ENCODE measurements at regions not wholly inside any gene's neighbourhood (a gene's known extent, or its start where the extent isn't known, plus 50 kb on each side); places are given as distances from the start of the nearest gene placed in this dataset.
"Not testable (repeated sequence)": the region's sequence is repeated elsewhere in the genome, so short reads cannot be mapped to it uniquely, and the experiment has no call there.

DNA sequence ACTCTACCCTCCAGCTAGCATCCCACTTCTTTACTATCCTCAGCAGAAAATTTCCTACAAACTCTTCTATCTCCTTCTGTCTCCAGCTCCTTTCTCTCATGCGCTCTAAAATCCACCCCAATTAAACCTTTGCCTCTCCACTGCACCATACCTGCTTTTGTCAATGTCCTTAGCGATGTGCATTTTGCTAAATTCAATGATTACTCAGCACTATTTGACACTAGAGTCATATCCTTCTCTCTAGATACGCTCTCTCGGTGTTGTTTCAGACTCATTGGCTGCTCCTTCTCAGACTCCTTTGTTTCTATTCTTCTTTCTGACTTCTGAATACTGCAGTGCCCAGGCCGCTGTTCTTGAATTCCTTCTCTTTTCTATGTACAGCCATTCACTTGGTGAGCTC lies 144.2 kb downstream of the HLX start:
- in situ Hi-C loops (cut with MboI; ENCODE audit: low sequenced_read_pairs): no loop called here

DNA sequence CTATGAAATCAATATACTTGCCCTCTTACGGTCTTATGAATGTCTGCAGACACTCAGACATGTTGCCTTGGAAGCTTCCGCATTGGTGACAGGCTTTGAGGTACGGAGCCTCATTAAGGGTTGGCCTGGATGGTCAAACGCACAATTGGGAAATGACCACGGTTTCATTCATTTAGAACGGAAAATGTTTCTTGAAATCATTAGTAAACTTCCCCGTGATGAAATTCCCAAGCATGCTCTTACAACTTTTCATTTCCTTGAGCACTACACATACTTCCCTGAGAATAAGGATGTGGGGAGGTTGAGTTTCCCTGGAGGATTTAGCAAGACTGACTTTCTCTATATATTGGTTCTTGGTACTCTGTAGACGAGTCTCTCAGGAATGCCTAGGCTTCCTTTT lies 146.3 kb downstream of the HLX start:
- in situ Hi-C loops (cut with MboI; ENCODE audit: low sequenced_read_pairs): no loop called here

DNA sequence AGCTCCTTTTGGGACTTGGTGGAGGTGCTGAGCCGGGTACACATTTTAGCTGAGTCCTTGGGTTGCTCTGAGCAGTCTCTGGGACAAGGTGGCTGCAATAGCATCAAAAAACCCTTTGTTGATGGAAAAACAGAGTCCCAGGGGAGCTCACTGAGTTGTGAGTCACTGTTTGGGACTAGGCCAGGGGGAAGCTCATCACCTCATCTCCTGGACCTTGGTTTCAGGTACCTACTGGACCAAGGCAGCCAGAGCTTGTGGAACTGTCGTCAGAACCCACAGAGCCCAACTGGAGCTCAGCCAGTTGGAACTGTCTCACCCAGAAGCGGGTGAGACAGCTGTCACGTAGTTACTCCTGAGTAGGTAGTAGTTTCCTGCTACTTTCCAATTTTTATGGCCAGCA lies 146.7 kb downstream of the HLX start:
- in situ Hi-C loops (cut with MboI; ENCODE audit: low sequenced_read_pairs): no loop called here

DNA sequence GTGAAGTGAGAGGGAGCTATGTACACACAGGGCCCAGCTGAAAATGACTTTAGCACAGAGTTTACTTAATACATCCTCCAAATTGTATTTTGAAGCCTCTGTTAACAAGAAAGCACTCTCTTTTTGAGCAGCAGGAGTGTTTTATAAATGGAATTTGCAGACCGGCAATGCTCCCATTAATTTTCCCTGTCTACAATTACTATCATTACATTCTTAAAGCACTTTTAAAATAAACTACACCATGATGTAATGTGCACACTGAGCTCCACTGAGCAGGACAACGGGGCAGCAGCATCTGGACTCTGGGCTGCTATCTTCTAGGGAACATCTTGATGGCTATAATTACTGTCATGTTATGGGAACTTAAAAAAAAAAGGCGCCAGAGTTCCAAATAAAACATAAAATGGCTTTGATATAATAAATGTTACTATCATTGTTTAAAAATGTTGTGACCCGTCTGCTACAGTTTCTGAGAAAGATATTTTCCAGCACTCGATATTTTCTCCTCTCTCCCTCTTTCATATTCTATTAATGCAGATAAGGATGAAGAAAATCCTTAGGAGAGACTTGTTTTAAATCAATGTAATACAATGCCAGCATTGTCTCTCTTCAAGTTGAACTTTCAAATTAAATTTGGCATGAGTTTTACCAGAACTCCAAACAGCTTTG lies 150.9 kb downstream of the HLX start:
- in situ Hi-C loops (cut with MboI; ENCODE audit: low sequenced_read_pairs): no loop called here

DNA sequence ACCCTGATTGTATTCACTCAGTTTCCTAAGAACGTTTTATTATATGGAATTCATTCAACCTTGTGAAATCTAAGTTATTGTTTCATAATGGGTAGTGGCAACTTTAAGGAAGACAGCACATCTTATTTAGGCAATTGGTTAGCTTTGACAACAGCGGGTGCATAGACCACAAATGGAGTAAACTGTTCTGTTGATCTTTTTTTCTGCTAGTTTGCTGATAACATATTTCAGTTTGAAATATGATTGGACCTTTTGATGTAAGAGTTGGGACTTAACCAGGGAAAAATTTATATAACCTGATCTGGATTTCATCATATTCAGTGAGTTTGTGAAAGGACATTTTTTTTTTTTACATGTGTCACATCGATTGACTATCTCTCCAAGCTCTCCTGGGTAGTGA lies 151.7 kb downstream of the HLX start:
- in situ Hi-C loops (cut with MboI; ENCODE audit: low sequenced_read_pairs): no loop called here

DNA sequence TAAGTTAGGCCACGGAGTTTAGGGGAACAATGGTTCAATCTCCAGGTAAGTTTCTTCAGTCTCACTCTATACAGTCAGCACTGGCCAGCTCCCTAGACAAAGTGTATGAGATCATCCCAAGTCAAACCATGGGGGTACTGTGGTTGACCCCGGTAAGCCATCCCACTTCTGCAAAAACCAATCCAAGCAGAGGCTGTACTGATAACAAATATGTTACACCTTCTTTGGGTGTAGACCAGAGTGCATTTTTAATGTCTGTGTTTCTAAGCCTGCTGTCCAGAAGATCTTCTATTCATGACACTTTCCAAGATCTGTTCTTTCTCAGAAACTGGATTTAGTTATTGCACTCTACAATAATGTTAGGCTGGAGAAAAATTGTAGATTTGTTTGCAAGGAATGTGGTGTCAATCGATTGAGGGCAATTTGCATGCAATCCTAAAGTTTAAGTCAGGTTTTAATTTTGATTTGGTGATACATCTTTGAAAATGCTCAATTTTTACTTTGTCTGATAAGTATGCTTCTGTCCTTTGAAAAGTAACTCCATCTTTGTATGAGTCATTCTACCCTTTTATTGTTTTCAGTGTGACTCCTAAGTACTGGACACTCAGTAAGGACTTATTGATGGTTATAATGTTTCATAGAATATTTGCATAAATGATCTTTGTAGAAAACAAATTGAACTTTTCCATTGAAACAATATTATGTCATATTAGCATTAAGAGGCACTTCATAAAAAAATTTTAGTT lies 152.4 kb downstream of the HLX start:
- in situ Hi-C loops (cut with MboI; ENCODE audit: low sequenced_read_pairs): no loop called here

DNA sequence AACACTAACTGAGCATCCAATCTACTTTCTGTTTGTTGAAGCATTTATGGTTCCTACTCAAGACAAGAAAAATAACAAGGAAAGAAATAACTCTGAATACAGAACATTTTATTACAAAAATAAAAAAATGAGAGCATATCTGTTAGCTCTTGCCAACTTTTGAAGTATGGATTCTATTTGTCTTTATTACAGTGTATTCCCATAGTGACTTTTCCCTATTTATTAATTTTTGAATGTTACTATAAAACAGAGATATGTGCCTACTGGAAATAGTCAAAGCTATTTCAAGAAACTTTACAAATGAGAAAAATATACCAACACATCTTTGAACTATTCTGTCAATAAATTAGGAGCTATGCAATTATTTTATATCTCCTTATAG lies 153.0 kb downstream of the HLX start:
- in situ Hi-C loops (cut with MboI; ENCODE audit: low sequenced_read_pairs): no loop called here

DNA sequence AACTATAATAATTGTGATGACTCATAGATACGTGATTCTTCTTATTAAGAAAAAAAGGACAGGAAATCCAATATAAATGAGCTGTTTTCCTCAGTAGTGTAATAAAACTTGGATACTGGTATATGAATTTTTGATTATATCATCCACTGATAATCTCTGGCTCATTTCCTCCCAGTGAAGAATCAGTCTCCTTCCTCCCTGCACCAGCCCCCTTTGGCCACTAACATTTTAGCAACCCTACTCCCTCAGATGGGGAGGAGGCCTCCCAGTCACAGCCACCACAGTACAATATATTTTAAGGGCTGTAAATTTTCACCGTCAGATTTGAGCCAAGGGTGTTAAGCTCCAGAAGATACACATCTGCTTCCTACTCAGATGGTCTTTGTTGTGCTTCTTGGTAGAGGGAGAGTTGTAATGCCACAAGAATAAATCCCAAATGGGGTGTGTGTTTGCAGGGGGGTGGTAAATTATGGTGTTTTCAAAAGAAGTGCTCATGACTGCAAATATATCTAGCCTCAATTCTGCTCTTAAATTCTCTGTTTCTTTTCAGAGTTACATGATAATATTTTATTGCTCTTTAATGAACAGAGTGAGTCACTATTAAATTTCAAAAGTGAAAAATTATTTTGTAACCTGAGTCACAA lies 153.5 kb downstream of the HLX start:
- in situ Hi-C loops (cut with MboI; ENCODE audit: low sequenced_read_pairs): no loop called here

DNA sequence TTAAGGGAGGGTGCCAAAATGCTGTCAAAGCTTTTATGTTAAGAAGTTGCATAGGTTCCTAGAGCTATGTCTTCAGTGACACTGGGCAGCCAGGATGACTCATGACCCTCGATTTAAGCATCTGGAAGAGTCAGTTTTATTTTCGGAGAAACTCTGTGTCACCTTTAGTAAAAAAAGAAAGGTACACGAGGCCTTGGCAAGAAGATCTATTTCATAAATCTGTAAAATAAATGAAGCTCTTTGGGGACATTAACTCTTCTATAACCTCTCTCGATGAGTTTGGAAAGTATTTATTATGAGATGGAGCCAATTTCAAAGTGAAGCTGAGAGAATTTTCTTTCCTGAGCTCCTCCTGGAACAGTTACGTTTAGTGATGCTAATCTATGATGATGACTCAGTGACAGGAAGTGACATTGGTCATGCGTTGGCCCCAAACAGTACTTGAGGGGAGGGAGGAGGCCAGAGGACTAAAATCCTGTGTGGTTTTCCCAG lies 156.5 kb downstream of the HLX start:
- in situ Hi-C loops (cut with MboI; ENCODE audit: low sequenced_read_pairs): no loop called here

DNA sequence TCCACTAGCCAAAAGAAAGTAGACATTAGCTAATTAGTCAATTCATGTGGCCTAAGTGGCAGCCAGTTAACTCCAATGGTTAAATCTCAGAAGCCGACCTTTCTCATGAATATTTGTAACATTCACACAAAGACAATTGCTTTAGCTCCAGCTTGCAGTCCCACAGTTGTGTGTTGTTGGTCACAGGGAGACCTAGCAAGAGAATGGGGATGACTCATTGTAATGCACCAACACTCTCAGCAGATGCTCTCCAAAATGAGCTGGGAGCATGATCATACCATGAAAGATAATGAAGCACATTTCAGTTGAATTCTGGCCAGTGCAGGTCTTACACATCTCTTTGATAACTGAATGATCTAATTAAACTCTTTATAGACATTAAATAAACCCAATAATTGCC lies 160.4 kb downstream of the HLX start:
- in situ Hi-C loops (cut with MboI; ENCODE audit: low sequenced_read_pairs): no loop called here

DNA sequence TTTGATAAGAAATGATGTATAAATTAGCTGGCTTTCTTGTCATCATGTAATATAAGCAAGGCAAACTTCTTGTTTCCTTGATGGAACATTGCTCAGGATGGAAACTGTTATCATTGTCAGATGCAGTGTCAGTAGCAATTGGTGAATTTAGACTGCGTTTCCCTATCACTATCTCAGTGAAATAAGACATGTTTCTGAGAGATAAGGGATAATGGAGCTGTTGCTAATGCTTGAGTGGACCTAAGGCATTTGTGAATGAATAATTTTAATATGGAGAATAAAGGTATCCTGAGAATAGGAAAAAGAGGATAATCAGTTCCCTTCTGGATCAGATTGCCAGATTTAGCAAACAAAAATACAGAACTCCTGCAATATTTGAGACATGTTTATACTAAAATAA lies 160.9 kb downstream of the HLX start:
- in situ Hi-C loops (cut with MboI; ENCODE audit: low sequenced_read_pairs): no loop called here

DNA sequence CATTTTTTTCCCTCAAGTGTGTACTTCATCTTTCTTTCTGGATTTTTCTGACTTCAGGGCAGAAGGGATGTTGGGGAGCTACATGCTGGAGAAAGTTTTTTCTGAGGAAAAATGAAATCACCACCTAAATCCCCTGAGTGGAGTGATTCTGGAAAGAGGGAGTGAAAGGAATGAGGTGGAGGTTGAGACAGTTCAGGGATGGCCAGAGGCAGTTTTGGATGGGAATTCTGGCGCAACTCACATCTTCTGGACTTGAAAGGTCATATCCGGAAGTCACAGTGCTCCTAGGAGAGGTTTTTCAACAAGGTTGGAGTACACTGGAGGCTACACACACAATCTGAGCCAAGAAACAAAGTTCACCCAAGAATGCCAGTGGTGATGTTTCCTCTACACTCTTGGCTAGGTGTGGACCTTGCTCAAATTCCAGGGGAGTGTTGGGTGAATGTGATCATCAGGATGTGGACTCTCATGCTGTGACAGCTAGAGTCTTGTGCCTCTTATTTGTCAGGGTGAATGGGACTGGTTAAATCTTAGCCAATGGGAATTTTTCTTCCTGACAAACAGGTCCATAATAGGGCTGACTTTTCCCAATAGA lies 161.5 kb downstream of the HLX start:
- in situ Hi-C loops (cut with MboI; ENCODE audit: low sequenced_read_pairs): no loop called here

DNA sequence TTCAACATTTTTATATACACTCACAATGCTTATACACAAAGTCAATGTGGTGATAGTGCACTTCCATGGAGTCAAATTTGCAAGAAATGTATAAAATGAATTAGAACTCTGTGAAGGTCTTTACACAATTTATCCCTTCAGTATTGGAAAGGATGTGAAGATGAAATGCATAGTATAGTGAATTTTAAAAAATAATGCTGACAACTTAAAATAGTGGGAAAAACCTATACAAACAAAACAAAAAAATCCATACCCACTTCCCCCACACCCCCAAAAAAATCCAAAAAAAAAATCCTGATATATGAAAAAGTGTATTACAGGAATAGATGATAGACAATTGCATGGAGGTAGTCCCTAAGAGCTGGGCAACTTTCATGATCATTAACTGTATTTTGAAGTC lies 165.3 kb downstream of the HLX start:
- in situ Hi-C loops (cut with MboI; ENCODE audit: low sequenced_read_pairs): no loop called here

DNA sequence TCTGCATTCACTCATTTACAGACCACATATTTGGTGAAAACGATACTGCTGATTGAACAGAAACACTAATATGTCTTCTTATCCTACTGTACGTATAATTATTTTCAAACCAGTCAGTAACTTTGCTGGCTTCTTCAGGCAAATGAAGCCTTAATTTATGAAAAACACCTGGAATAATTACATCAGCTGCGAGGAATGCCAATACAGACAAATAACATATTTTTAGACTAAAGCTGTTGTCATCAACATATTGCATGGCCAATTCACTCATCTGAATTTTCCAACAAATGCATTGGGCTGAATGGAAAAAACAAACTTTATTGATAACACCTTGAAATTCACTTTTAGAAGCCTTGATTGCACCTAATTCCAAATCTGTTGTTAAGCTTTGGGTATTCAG lies 165.9 kb downstream of the HLX start:
- in situ Hi-C loops (cut with MboI; ENCODE audit: low sequenced_read_pairs): no loop called here

DNA sequence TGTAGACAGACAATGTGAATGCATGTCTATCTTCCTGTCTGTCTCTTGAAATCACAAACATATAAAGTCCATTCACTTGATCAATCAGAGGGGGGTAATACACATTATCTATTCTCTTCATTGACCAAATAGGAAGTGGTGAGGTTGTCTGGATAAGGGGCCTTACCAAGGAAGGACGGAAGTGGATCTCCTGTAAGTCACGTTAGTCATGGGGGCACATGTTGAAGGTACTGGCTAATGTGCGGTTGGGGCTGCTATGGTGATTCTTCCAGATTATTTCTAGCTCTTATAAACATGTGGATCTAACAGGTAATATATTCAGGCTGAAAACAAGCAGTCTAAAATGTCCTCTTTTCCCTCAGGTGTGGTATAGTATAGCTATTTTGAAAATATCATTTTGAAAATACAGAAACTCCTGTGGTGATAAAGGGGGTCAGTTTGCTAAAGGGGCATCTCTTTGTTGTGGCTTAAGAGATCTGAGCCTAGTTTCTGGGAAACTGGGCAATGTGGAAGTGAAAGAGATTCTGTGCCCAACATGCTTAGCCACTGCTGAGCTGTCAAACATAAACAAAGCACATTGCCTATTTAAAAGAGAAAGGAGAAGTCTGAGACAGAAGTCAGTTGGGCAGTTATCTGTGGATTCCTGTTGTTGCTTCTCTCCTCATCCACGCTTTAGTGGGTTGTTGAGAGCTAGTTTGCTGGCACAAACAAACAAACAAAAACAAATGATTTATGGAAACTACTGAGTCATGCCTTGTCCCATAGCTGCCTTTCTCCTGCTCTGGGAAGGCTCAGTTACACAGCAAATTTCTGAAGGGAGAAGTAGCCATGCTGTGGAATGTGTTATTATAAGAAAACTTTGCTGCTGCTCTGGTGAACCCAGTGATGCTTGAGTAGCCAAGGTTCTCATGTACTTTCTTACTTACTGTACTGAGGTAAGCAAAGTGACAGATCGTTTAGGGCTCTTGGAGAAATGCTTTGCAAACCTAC lies 166.9 kb downstream of the HLX start:
- in situ Hi-C loops (cut with MboI; ENCODE audit: low sequenced_read_pairs): no loop called here

DNA sequence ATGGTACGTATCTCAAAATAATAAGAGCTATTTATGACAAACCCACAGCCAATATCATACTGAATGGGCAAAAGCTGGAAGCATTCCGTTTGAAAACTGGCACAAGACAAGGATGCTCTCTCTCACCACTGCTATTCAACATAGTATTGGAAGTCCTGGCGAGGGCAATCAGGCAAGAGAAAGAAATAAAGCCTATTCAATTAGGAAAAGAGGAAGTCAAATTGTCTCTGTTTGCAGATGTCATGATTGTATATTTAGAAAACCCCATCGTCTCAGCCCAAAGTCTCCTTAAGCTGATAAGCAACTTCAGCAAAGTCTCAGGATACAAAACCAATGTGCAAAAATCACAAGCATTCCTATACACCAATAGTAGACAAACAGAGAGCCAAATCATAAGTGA lies 172.1 kb downstream of the HLX start:
- in situ Hi-C loops (cut with MboI; ENCODE audit: low sequenced_read_pairs): not testable (repeated sequence)

DNA sequence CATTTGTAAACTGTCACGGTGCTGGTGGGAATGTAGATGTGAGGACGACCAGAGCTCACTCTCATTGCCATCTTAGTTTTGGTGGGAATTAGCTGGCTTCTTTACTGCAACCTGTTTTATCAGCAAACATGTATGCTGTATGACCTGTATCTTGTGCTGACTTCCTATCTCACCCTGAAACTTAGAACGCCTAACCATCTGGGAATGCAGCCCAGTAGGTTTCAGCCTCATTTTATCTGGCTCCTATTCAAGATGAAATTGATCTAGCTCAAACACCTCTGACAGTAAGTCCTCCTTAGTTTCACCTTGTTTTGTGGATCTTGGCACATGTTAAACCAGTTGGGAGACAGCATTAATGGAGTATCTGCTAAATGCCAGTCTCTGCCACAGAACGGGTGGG lies 174.6 kb downstream of the HLX start:
- in situ Hi-C loops (cut with MboI; ENCODE audit: low sequenced_read_pairs): no loop called here

DNA sequence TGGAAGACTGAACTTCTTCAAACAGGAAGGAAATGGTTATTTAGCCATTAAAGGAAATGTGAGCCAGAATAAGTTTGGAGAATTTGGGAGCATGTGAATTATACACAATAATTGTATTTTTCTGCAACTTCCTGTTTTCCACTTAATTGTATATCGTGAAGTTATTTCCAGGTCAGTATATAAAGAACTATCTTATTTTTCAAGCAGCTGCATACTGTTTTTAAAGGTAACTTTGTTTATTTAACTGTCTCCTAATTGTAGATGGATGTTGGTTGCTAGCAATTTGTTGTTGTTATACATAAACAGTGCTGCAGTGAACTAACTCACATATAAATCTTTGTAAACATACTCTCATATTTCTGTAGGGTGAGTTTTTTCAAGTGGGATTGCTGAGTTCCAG lies 180.3 kb downstream of the HLX start:
- in situ Hi-C loops (cut with MboI; ENCODE audit: low sequenced_read_pairs): no loop called here

DNA sequence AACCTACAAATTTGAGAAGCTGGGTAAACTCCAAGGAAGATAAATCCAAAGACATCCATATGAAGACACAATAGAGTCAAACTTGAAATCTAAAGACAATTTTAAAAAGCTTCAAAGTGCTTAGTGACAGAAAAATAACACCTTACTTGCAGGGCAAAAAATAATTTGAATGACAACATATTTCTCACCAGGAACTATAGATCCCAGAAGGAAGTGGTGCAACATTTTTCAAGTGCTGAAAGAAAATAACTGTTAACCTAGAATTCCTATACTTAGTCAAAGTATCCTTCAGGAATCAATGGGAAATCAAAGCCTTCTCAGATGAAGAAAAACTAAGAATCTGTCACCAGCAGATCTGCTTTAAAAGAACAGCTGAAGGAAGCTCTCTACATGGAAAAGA lies 184.4 kb downstream of the HLX start:
- in situ Hi-C loops (cut with MboI; ENCODE audit: low sequenced_read_pairs): no loop called here

DNA sequence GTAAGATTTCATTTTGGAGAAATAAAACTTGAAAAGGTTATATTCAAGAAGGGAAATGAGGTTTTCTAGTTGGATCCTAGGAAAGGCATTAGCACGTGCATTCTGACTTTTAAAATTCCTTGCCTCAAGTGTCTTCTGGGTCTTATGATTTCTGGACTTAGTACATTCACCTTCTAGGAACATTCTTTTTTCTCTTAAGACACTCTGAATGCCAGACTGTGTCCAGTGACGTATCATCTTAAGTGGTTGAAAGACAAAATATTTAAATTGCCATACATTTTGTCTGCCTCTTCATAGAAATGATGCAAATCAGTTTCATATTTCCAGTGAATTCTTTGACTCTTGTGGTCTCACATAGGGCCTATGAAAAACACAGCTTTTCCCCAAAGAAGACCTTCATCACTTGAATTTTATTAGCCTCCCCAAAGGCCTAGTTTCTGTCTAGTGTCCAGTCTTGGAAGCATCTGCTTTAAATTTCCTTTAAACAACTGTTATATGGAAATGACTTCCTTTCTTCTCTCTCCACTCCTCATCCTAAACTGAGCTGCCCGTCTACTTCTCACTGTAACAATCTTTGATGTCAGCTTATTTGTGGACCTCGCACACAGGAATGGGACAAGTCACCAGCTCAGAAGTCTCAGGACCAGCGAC lies 187.2 kb downstream of the HLX start:
- in situ Hi-C loops (cut with MboI; ENCODE audit: low sequenced_read_pairs): no loop called here

All from HL-60/S4 (cell line).